ENCODE measurements at regions not wholly inside any gene's neighbourhood (a gene's known extent, or its start where the extent isn't known, plus 50 kb on each side); places are given as distances from the start of the nearest gene placed in this dataset.

- TF ChIP-seq TCF12 (IDR thresholded peaks at IDR 0.05; ENCODE audit: low read depth): peak; percentile 83
- TF ChIP-seq FOXM1 (IDR thresholded peaks at IDR 0.05; ENCODE audit: borderline replicate concordance, low read depth): peak; percentile 86
- TF ChIP-seq EGR1 (IDR thresholded peaks at IDR 0.05): no peak
- TF ChIP-seq CREB1 (IDR thresholded peaks at IDR 0.05; ENCODE audit: low read depth): no peak; the same call in 1 of the 2 replicates
- no peak for TF ChIP-seq TAF1 (IDR thresholded peaks at IDR 0.05; ENCODE audit: low read depth)
- TF ChIP-seq MAX (IDR thresholded peaks at IDR 0.05): peak; percentile 53; the same call in 1 of the 2 replicates
- peak; percentile 83; the same call in 1 of the 2 replicates for TF ChIP-seq EP300 (IDR thresholded peaks at IDR 0.05; ENCODE audit: borderline replicate concordance)
- no peak for TF ChIP-seq USF1 (IDR thresholded peaks at IDR 0.05)
- peak; percentile 11; the same call in 1 of the 2 replicates for TF ChIP-seq RAD21 (IDR thresholded peaks at IDR 0.05; ENCODE audit: low read depth)
- peak; percentile 74 for TF ChIP-seq TEAD4 (IDR thresholded peaks at IDR 0.05)
- TF ChIP-seq YY1 (IDR thresholded peaks at IDR 0.05; ENCODE audit: low read depth): 0 out of 2 replicates have a peak, but pooled peaks have one; percentile 45
- no peak for TF ChIP-seq REST (IDR thresholded peaks at IDR 0.05; ENCODE audit: low read depth)
- peak; percentile 35; the same call in 1 of the 2 replicates for TF ChIP-seq CEBPB (IDR thresholded peaks at IDR 0.05)
- peak; percentile 44 for TF ChIP-seq NFIC (IDR thresholded peaks at IDR 0.05)
- no peak for TF ChIP-seq ZBTB7A (IDR thresholded peaks at IDR 0.05; ENCODE audit: low read depth)
Measured at GRCh38 chr1:8097077-8097799, 71.1 kb upstream of the ERRFI1 start.

GRCh38 chr1:8096105-8097011 lies 70.2 kb upstream of the ERRFI1 start:
- TF ChIP-seq CREB1 (IDR thresholded peaks at IDR 0.05; ENCODE audit: low read depth) (peak; percentile 12; the same call in 1 of the 2 replicates), CEBPB (IDR thresholded peaks at IDR 0.05) (peak; percentile 56; the same call in 1 of the 2 replicates), MAX (IDR thresholded peaks at IDR 0.05) (no peak), TCF12 (IDR thresholded peaks at IDR 0.05; ENCODE audit: low read depth) (no peak)

GRCh38 chr1:8095584-8095983 lies 69.5 kb upstream of the ERRFI1 start:
- TF ChIP-seq TCF12 (IDR thresholded peaks at IDR 0.05; ENCODE audit: low read depth): no peak

GRCh38 chr1:8094481-8095241 lies 68.6 kb upstream of the ERRFI1 start:
- TF ChIP-seq ZBTB7A (IDR thresholded peaks at IDR 0.05; ENCODE audit: low read depth) (no peak), EP300 (IDR thresholded peaks at IDR 0.05; ENCODE audit: borderline replicate concordance) (no peak), NFIC (IDR thresholded peaks at IDR 0.05) (no peak), TEAD4 (IDR thresholded peaks at IDR 0.05) (no peak), MAX (IDR thresholded peaks at IDR 0.05) (no peak), EGR1 (IDR thresholded peaks at IDR 0.05) (no peak), REST (IDR thresholded peaks at IDR 0.05; ENCODE audit: low read depth) (no peak), TAF1 (IDR thresholded peaks at IDR 0.05; ENCODE audit: low read depth) (no peak), CREB1 (IDR thresholded peaks at IDR 0.05; ENCODE audit: low read depth) (no peak), USF1 (IDR thresholded peaks at IDR 0.05) (no peak), YY1 (IDR thresholded peaks at IDR 0.05; ENCODE audit: low read depth) (no peak)

Data from Ishikawa (cell line).